HG02798 (cell line): ENCODE measurements at regions not wholly inside any gene's neighbourhood (a gene's known extent, or its start where the extent isn't known, plus 50 kb on each side); places are given as distances from the start of the nearest gene placed in this dataset.
A peak's percentile ranks its signal among the peaks of the same experiment; 100 is the strongest.
"Not testable (repeated sequence)": the region's sequence is repeated elsewhere in the genome, so short reads cannot be mapped to it uniquely, and the experiment has no call there.

Experiments
- ATAC-seq: cut with Tn5 transposase; IDR thresholded peaks from one replicate; pipeline ENCODE4 v1.9.1; 2021; ENCODE audit warnings: mild to moderate bottlenecking; ENCODE audit not compliant: unreplicated experiment, poor library complexity

GRCh38 chrX:131219271-131219670, 69.8 kb downstream of the IGSF1 start:
- no peak for ATAC-seq

GRCh38 chrX:131217989-131218388, 71.1 kb downstream of the IGSF1 start:
- no peak for ATAC-seq

- peak; percentile 80 for ATAC-seq
Observed at GRCh38 chrX:131216828-131217227, 72.3 kb downstream of the IGSF1 start.

GRCh38 chrX:131213400-131213799, 75.7 kb downstream of the IGSF1 start:
- ATAC-seq, result no peak

- no peak for ATAC-seq
Observed at GRCh38 chrX:131202766-131203165, 86.3 kb downstream of the IGSF1 start.

- ATAC-seq, result no peak
Observed at GRCh38 chrX:131201986-131202385, 87.1 kb downstream of the IGSF1 start.

GRCh38 chrX:131199091-131199490, 90.0 kb downstream of the IGSF1 start:
- no peak for ATAC-seq

- ATAC-seq, result no peak
Observed at GRCh38 chrX:131187206-131187605, 101.9 kb downstream of the IGSF1 start.

- no peak for ATAC-seq
Observed at GRCh38 chrX:131170148-131170547, 112.0 kb downstream of the ARHGAP36 start.

GRCh38 chrX:131163645-131164044, 105.5 kb downstream of the ARHGAP36 start:
- ATAC-seq, result not testable (repeated sequence)

GRCh38 chrX:131157656-131158055, 99.5 kb downstream of the ARHGAP36 start:
- ATAC-seq, result not testable (repeated sequence)

- ATAC-seq, result no peak
Observed at GRCh38 chrX:131146702-131147101, 88.6 kb downstream of the ARHGAP36 start.
